SHP77 (cell line): ENCODE measurements at regions not wholly inside any gene's neighbourhood (a gene's known extent, or its start where the extent isn't known, plus 50 kb on each side); places are given as distances from the start of the nearest gene placed in this dataset.

Source experiments
- DNase-seq, 2 experiments: peaks; one replicate each; lab custom pipeline; 2025; lab: John Stamatoyannopoulos, UW

GRCh38 chr12:58530742-58531062 lies 389.6 kb downstream of the LRIG3 start:
- DNase-seq = no peak

GRCh38 chr12:58532855-58533608 lies 387.3 kb downstream of the LRIG3 start:
- no peak for DNase-seq

- DNase-seq = no peak
Observed at GRCh38 chr12:58533652-58534051, 386.7 kb downstream of the LRIG3 start.

GRCh38 chr12:58537278-58537677 lies 383.0 kb downstream of the LRIG3 start:
- DNase-seq = no peak

- no peak for DNase-seq
Observed at GRCh38 chr12:58539295-58539694, 381.0 kb downstream of the LRIG3 start.

GRCh38 chr12:58540480-58541299 lies 379.6 kb downstream of the LRIG3 start:
- peak; percentile 78 to 84 for DNase-seq

- no peak for DNase-seq
Observed at GRCh38 chr12:58541300-58541690, 379.0 kb downstream of the LRIG3 start.

GRCh38 chr12:58544281-58544680 lies 376.0 kb downstream of the LRIG3 start:
- no peak for DNase-seq

GRCh38 chr12:58547217-58547616 lies 373.1 kb downstream of the LRIG3 start:
- DNase-seq = no peak

GRCh38 chr12:58548801-58549200 lies 371.5 kb downstream of the LRIG3 start:
- DNase-seq = no peak

- DNase-seq = no peak
Observed at GRCh38 chr12:58554522-58555157, 365.7 kb downstream of the LRIG3 start.

GRCh38 chr12:58557171-58557570 lies 363.1 kb downstream of the LRIG3 start:
- no peak for DNase-seq

GRCh38 chr12:58557661-58558060 lies 362.6 kb downstream of the LRIG3 start:
- no peak for DNase-seq

- no peak for DNase-seq
Observed at GRCh38 chr12:58563621-58564020, 356.7 kb downstream of the LRIG3 start.

- DNase-seq = no peak
Observed at GRCh38 chr12:58564721-58565120, 355.6 kb downstream of the LRIG3 start.

- DNase-seq = no peak
Observed at GRCh38 chr12:58566599-58566998, 353.7 kb downstream of the LRIG3 start.

GRCh38 chr12:58567189-58567588 lies 353.1 kb downstream of the LRIG3 start:
- no peak for DNase-seq

- DNase-seq = no peak
Observed at GRCh38 chr12:58570411-58570810, 349.9 kb downstream of the LRIG3 start.

GRCh38 chr12:58575256-58575655 lies 345.0 kb downstream of the LRIG3 start:
- DNase-seq = peak in 1 of 2 experiments; percentile 7

- DNase-seq = no peak
Observed at GRCh38 chr12:58576081-58576480, 344.2 kb downstream of the LRIG3 start.

GRCh38 chr12:58576916-58577315 lies 343.4 kb downstream of the LRIG3 start:
- DNase-seq = no peak

GRCh38 chr12:58580095-58580494 lies 340.2 kb downstream of the LRIG3 start:
- no peak for DNase-seq

GRCh38 chr12:58583529-58583928 lies 336.8 kb downstream of the LRIG3 start:
- DNase-seq = no peak
